GM21576 (cell line): ENCODE measurements at regions not wholly inside any gene's neighbourhood (a gene's known extent, or its start where the extent isn't known, plus 50 kb on each side); places are given as distances from the start of the nearest gene placed in this dataset.
A peak's percentile ranks its signal among the peaks of the same experiment; 100 is the strongest.

Experiments
- ATAC-seq: cut with Tn5 transposase; IDR thresholded peaks from one replicate; pipeline ENCODE4 v1.9.1; 2021; ENCODE audit warnings: mild to moderate bottlenecking, moderate library complexity; ENCODE audit not compliant: unreplicated experiment

DNA sequence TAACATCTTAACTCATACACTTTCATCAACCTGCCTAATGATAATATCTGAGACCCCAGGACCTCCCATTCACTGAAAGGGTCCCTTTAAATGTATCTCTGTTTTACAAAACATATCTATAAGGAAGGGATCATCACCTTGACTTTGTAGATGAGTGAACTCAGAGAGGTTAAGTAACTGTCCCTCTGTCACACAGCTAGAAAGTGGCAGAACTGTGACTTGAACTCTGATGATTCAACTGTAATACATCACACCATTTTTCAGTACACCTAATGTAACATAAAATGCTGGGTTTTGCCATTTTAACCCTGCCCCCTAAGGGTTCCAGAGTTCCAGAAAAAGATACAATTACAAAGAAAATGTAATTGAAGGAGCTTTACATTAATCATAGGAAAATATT is 234.6 kb downstream of the ZEB2 start:
- ATAC-seq, result no peak

DNA sequence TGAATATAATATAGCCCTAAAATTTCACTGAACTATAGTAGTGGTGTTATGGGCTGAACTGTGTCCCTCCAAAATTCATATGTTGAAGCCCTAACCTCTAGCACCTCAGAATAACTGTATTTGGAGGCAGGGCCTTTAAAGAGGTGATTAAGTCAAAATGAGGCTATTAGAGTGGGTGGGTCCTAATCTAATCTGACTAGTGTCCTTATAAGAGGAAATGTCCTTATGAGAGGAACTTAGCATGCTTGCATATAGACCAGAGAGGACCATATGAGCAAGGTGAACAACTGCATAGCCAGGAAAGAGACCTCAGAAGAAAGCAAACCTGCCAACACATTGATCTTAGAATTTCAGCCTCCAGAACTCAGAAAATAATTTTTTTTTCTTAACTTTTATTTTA is 238.4 kb downstream of the ZEB2 start:
- no peak for ATAC-seq

DNA sequence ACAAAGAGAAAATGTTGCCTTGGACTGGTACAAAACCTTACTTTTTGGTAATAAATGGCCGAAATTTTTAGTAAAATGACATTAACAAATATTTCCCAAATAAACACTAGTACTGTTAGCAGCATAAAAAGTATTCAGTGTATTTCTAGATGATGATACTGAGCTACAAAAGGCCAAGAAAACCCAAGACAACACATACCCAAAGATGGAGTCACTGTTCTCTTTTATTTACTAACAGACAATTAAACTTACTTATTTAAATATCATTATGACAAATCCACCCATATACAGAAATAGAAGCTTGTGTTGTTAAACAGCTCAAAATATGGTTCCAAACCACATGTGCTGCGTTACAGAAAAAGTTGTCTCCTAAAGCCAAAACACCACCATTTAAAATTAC is 239.9 kb downstream of the ZEB2 start:
- ATAC-seq, result no peak

DNA sequence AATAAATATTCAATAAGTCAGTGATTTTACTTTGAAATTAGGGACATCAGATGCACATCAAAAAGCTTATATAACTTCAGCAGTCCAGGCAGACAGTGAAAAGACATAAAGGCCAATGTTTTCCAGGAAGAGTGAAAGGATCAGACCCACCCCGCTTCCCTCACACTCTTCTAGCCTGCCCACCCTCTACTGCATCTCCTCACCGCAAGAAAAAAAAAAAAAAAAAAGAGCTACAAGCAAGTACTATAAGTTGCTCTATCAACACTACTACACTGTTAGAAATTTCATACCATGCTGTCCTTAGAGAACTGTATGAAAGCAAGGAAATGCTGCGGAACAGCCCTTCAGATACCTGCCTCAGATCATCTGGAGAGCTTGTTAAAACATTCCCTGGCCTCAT is 240.8 kb downstream of the ZEB2 start:
- no peak for ATAC-seq

DNA sequence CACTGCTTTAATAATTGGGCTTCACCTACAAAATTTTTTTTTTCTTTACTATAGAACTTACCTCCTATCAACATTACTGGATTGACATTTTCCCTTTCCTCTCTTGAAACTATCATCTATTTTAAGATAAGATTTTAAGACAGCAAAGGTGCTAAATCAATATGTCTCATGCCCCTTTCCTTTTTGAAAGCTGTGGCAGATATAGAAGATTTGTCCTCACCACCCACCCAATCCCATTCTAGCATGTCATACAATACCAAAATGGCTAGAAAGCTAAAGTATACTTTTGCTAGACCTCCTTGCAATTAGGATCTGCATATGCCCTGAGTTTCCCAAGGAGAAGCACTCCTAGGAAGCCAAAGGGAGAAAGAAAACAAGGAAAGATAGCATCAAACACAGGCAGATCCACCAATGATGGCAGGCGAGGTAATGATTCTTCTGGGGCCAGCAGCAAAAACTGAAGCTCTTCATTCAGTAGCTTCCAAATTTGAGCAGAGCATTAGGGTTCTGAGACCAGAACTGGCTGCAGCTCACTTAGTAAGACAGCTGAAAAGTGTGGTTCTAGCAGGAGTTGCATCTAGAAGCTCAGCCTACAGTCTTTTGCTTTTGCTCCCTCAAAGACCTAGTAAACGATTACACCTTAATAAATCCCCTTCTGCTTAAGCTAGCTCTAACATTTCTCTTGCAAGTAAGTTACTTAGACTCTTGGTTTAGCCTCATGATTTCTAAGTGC is 242.1 kb downstream of the ZEB2 start:
- ATAC-seq, result no peak

DNA sequence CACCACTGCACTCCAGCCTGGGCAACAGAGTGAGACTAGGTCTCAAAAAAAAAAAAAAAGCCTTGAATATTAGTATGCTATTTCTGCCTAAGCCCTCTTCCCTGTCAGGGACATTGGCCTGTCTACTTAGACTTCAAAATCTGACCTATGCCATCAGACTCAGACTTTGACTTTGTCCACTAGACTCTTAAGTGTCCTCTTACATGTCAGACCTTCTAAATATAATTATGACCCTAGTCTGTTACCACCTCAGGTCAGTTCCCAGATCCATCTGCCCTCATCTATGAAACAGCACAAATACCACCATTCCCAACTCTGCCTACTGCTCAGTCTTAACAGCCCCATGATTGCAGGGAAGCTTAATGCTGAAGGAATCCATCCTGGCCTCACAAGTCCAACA is 244.6 kb downstream of the ZEB2 start:
- ATAC-seq, result no peak

DNA sequence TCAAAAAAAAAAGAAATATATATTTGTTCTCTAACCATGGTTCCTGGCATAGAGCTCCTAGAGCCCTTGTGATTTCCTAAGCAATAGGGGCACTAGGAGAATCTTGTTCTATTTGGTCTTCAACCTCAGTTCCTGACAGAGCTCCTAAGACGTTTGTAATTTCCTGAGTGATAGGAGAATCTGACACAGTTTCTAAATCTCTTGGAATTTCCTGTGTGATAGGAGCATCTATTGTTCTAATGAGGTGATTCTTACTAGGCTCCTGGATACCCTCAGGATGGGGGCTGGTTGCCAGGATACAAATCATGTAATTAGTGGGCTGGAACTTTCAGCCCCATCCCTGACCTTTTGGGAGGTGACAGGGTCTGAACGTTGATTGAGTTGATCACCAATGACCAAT is 245.8 kb downstream of the ZEB2 start:
- ATAC-seq, result no peak

DNA sequence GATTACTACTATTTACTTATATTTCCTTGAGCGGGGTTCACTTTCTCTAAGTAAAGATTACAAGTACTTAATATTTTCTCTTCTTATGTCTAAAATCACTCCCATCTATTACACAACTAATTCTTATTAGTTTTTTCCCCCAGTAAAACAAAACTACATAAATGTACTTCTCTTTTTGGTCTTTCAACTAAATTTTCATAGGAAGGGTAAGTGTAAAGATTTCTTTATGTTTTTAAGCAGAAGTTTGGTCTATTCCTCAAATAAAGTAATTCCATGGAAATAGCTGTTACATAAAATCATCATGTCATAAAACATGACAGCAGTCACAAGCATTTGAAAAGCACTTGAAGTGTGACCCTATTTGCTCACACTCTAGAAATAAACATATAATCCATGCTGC is 249.0 kb downstream of the ZEB2 start:
- no peak for ATAC-seq

DNA sequence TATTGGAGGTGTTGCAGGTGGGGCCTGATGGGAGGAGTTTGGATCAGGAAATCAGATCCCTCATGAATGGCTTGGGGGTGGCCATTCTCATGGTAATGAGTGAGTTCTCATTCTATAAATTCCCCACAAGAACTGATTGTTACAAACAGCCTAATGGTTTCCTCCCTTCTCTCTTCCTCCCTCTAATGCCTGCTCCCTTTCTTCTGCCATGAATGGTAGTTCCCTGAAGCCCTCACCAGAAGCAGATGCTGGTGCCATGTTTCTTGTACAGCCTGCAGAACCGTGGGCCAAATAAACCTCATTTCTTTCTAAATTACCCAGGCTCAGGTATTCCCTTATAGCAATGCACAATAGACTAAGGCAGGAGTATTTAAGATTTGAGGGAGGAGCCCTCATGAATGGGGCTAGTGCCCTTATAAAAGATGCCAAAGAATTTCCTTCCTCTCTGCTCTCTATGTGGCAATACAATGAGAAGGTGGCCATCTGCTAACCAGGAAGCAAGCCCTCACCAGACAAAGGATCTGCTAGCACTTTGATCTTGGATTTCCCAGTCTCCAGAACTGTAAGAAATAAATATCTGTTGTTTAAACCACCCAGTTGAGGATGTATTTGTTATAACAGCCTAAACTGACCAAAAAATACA is 251.8 kb downstream of the ZEB2 start:
- no peak for ATAC-seq

DNA sequence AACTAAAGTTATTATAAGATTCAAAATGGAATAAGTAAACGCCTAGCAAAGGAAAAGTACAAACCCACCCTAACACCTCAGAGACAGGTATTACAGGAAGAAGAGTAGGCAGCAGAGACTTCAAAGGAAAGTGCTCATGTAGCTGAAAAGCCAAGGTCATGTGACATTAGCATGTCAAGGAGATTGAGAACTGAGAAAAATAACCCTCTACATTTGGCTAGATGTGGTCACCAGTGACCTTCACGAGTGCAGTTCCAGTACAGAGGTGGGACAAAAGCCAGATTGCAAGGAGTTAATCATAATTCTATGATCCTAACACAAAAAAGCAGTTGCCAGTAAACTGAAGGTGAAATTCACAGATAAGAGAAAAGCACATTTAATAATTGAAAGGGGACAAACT is 252.7 kb downstream of the ZEB2 start:
- ATAC-seq, result peak; percentile 94

DNA sequence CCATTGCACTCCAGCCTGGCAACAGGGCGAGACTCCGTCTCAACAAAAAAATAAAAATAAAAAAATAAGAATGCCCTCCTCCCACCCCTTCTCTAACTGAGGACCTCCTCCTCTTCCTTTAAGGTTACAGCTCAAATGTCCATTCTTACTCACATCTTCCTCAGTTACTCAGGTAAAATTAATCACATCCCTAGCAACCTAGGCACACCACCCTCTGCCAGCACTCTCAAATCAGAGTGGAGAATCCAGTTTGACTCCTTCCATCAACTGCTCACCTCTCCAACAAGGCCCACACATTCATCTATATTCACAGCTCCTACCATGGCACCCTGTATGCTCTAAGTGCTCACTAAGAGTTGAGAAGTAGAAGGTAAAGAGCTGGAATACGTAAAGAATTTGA is 254.3 kb downstream of the ZEB2 start:
- ATAC-seq, result no peak

DNA sequence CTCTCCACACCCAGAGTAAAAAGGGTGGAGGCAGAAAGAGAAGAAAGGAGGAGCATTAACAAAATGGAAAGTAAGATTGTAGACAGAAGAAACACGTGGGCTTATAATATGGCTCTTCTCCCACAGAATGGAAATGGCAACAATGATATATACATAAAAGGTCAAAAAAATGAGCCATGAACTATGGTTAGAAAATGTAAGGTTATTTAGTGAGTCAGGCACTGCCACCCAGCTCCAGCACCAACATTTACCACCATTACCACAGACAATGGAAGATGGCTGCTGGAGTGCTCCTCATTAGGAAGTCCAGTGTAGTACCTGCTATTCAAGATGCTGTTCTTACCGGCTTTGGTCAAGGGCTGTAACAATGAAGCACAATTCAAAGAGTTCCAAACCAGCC is 258.0 kb downstream of the ZEB2 start:
- ATAC-seq, result no peak

DNA sequence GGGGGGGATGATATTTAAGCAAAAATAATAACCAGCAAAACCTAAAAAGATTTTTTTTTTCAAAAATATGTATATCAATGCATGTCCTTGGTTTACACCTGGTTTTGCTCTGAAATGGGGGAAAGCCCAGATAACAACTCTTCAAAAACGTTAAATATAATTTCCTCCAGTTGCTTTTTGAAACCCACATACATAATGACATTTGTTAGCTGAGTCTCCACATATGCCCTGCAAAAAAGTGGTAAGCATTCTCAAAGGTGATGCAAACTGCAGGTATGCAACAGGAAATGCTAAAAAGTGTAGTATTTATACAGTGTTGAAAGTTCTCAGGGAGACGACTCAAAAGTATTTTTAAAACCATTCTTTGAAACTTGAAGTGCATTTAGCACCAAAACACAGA is 258.6 kb downstream of the ZEB2 start:
- no peak for ATAC-seq

DNA sequence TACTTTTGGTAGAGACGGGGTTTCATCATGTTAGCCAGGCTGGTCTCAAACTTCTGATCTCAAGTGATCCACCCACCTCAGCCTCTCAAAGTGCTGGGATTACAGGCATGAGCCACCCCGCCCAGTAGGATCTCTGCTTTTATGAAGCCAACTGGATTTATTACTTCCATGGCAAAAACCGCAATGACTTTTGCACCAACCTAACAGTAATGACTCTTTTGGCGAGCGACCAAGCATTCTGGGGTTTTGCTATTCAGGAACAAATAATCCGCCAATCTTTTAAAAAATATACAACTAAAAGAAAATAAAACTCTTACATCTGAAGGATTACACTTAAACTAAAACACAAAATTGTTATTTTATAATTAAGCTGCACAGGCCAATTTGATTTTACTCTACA is 260.6 kb downstream of the ZEB2 start:
- ATAC-seq, result no peak

DNA sequence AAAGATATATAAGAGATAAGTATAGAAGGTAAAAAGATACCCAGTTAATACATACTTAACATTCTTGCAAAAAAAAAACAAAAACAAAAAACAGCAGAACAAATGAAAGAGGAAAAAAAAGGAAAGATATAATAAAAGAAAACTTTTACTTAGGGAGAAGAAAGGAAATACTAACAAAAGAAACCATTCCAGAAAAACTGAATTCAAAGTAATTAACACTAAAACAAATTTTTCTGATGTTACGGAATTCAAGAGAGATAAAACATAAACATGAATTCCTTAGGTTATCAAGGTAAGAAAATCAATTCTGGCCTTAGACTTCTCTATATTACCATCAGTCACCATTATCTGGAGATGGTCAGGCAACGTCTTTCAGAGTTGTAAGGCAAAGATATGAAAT is 261.8 kb downstream of the ZEB2 start:
- no peak for ATAC-seq

DNA sequence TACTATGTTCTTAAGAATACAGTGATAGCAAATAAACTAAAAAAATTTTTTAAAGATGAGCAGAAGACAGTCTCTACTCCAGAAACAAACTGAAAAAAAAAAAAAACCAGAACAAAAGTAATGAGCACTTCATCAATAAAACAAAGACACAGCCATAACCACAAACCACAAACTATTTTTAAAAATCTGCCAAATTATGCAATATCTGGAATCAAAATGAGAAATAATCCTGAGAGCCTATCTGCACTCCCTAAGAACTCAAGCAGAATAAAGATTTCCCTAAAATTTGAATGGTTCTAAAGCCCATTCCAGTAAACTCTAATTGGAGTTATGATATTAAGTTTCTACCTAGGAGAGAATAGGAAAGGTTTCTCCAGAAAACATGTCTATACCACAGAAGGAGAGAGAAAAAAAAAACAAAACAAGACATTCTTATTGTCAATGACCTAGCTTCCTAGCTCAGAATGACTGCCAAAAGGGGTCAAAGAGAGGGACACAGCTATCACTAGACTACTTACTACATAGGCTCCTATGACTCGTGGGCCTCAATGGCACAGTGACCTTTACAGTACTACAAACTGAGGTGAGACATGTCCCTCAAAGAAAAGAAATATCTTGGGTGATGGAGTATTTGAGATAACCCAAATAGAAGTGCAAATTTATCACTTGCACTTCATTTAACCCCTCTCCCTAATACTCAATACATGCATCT is 262.8 kb downstream of the ZEB2 start:
- no peak for ATAC-seq

DNA sequence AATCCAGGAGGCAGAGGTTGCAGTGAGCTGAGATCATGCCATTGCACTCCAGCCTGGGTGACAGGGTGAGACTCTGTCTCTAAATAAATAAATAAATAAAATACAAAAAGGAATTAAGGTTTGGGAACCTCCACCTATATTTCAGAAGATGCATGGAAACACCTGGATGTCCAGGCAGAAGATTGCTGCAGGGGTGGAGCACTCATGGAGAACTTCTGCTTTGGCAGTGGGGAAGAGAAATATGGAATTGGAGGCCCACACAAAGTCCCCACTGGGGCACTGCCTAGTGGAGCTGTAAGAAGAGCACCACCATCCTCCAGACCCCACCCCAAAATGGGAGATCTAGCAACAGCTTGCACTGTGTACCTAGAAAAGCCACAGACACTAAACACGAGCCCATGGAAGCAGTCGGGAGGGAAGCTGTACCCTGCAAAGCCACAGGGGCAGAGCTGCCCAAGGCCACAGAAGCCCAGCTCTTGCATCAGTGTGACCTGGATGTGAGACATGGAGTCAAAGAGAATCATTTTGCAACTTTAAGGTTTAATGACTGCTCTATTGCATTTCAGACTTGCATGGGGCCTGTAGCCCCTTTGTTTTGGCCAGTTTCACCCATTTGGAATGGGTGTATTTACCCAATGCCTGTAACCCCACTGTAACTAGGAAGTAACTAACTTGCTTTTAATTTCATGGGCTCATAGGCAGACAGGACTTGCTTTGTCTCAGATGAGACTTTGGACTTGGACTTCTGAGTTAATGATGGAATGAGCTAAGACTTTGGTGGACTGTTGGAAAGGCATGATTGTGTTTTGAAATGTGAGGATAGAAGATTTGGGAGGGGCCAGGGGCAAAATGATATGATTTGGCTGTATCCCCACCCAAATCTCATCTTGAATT is 265.3 kb downstream of the ZEB2 start:
- no peak for ATAC-seq

DNA sequence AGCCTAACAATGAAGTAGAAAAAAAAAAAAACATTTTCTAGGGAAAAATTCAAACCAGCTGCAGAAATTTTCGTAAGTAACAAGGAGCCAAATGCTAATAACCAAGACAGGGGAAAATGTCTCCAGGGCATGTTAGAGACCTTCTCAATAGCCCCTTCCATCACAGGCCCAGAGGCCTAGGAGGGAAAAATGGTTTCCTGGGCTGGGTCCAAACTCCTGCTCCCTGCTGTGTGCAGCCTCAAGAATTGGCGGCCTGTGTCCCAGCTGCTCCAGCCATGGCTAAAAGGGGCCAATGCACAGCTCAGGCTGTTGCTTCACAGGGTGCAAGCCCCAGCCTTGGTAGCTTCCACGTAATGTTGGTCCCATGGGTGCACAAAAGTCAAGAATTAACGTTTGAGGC is 266.2 kb downstream of the ZEB2 start:
- ATAC-seq, result no peak

DNA sequence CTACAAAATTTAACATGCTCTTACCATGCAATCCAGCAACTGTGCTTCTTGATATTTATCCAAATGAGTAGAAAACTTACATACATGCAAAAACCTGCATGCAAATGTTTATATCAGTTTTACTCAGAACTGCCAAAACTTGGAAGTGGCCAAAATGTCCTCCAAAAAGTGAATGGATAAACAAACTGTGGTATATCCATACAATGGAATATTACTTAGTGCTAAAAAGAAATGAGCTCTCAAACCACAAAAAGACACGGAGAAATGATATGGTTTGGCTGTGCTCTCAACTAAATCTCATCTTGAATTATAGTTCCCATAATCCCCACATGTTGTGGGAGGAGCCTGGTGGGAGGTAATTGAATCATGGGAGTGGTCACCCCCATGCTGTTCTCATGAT is 267.2 kb downstream of the ZEB2 start:
- no peak for ATAC-seq

DNA sequence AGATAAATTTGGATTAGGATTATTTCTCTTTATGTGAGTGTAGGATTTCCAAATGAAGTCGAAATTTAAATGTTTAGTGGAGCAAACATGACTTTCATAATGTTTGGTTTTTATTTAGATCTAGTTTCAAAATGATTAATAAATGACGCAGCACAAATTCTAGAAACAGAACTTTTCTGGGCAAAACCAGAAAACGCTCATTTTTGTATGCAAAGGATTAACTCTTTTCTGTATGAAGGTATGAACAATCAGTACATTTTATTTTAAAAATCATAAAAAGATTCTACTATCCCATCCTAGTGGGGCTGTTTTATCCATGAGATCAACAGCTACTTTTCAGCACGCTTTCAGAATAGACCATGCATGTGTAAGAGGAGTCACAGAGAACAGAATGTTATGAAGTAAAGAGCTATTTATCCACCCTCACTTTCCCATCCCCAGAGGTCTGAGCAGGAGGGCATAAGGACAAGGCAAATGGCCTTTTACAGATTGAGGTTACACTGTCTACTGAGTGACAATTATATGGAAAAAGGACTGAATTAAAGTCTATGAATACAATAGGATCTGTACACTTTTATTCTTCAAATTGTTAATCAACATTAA is 270.8 kb downstream of the ZEB2 start:
- peak; percentile 40 for ATAC-seq
